Prostate gland (tissue), 2 donors: ENCODE measurements at regions not wholly inside any gene's neighbourhood (a gene's known extent, or its start where the extent isn't known, plus 50 kb on each side); places are given as distances from the start of the nearest gene placed in this dataset.

Experiments
- DNase-seq: peaks from one replicate; pipeline ENCODE4 v3.0.0-alpha.2; 2019; ENCODE audit warnings: low spot score
- H3K27ac ChIP-seq, 2 donors: fragments of 200-600 bp; sonication (generic); 2 replicates each; pipeline ENCODE4 v1.5.1; 2017 to 2019
- H3K27me3 ChIP-seq: fragments of 200-600 bp; sonication (generic); replicated peaks from 2 replicates; pipeline ENCODE4 v1.5.1; 2019; ENCODE audit not compliant: insufficient read depth
- H3K36me3 ChIP-seq, 2 donors: fragments of 200-600 bp; sonication (generic); 1 replicate in 1 of 2; 2 replicates in 1 of 2; pipeline versions ENCODE4 v1.5.1 to v1.8.1; 2017 to 2019
- H3K4me1 ChIP-seq: fragments of 200-600 bp; sonication (generic); replicated peaks from 2 replicates; pipeline ENCODE4 v1.5.1; 2019
- H3K4me3 ChIP-seq, 2 donors: fragments of 200-600 bp; sonication (generic); 2 replicates each; pipeline ENCODE4 v1.5.1; 2017 to 2019
- H3K9me3 ChIP-seq: fragments of 200-600 bp; sonication (generic); 2 replicates; pipeline ENCODE4 v1.5.1; 2017
- CTCF ChIP-seq, 4 experiments: fragments of 200-600 bp in 2 of 4; fragments of 450-650 bp in 2 of 4; sonication (generic) in 2 of 4; IDR thresholded peaks; 1 replicate in 3 of 4; 2 replicates in 1 of 4; pipeline ENCODE4 v1.5.1; 2016 to 2019; ENCODE audit warnings: antibody characterized with exemption in 4 of 4, mild to moderate bottlenecking in 2 of 4, moderate library complexity in 2 of 4
- POLR2A ChIP-seq: fragments of 450-650 bp; IDR thresholded peaks from one replicate; pipeline ENCODE4 v1.6.1; 2016; ENCODE audit warnings: antibody characterized with exemption, mild to moderate bottlenecking
- POLR2AphosphoS5 ChIP-seq: sonication (generic); formaldehyde crosslinking; IDR thresholded peaks from one replicate; pipeline ENCODE4 v1.6.1; 2017; ENCODE audit warnings: antibody characterized with exemption
- WGBS: methylation state at CpG from one replicate; pipeline ENCODE4 v1.1.5; 2018; 5-methylcytosine and 5-hydroxymethylcytosine counted together
- intact Hi-C: fragments of 100-400 bp; cut with DNase I; formaldehyde crosslinking; loops from one replicate; pipeline ENCODE4 v1.14.2; 2022

- H3K36me3 ChIP-seq, result no peaks in the 10 kb centered on the region
- TF ChIP-seq POLR2AphosphoS5, result no peak
- no peak for TF ChIP-seq CTCF (IDR thresholded peaks at IDR 0.05)
- TF ChIP-seq POLR2A, result no peak
- intact Hi-C loops, result loop anchor here (5.0 to 10.0 kb wide), 2 partner anchors 409 to 902 kb away; no protein-coding TSS in a partner anchor
- no peak overlapping the region for H3K27ac ChIP-seq
- H3K9me3 ChIP-seq, result no peaks in the 10 kb centered on the region
- no peak overlapping the region for H3K4me3 ChIP-seq
- 87% methylated on average over 7 of the region's 7 CpGs for WGBS
- H3K4me1 ChIP-seq, result no peaks in the 10 kb centered on the region
- no peak for DNase-seq
- H3K27me3 ChIP-seq, result no peaks in the 10 kb centered on the region
These were observed 336.3 kb downstream of the UQCRFS1 start for GRCh38 chr19:28876609-28877123.

GRCh38 chr19:28874742-28875141, 338.2 kb downstream of the UQCRFS1 start:
- TF ChIP-seq POLR2A (no peak), POLR2AphosphoS5 (no peak), CTCF (IDR thresholded peaks at IDR 0.05) (no peak)
- no peaks in the 10 kb centered on the region for H3K27me3 ChIP-seq
- no peak overlapping the region for H3K27ac ChIP-seq
- 72% methylated on average over 9 of the region's 9 CpGs for WGBS
- intact Hi-C loops, result loop anchor here (5.0 to 10.0 kb wide), 2 partner anchors 407 to 900 kb away; no protein-coding TSS in a partner anchor
- no peaks in the 10 kb centered on the region for H3K36me3 ChIP-seq
- H3K4me1 ChIP-seq, result no peaks in the 10 kb centered on the region
- no peak for DNase-seq
- H3K9me3 ChIP-seq, result no peaks in the 10 kb centered on the region
- no peak overlapping the region for H3K4me3 ChIP-seq

DNA sequence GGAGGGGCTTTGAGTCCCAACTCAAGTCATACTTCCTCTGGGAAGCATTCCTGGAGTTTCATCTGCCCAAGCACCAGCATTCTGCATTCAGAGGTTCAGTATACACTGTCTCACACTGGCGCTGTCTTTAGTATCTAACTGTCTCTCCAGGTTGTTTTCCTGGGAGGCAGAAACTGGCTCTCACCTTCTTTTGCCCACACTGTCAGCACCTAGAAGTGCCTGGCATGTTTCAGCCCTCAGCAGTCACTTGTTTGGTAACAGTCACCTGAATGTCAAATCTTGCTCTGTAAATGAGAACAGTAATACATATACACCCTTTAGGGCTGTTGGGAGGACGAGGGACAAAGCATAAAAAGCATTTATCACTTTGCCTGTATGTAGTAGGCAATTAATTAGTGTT, 339.6 kb downstream of the UQCRFS1 start:
- TF ChIP-seq POLR2A (no peak), CTCF (IDR thresholded peaks at IDR 0.05) (no peak), POLR2AphosphoS5 (no peak)
- 43% methylated on average over 2 of the region's 2 CpGs for WGBS
- intact Hi-C loops, result loop anchor here (10.0 kb wide), 1 partner anchor 898 kb away; no protein-coding TSS in a partner anchor
- DNase-seq, result no peak
- Histone ChIP-seq H3K27me3 (no peaks in the 10 kb centered on the region), H3K9me3 (no peaks in the 10 kb centered on the region), H3K4me3 (no peak overlapping the region), H3K27ac (no peak overlapping the region), H3K4me1 (no peaks in the 10 kb centered on the region), H3K36me3 (no peaks in the 10 kb centered on the region)

GRCh38 chr19:28871099-28871725, 341.7 kb downstream of the UQCRFS1 start:
- no peaks in the 10 kb centered on the region for H3K9me3 ChIP-seq
- no peak overlapping the region for H3K4me3 ChIP-seq
- H3K36me3 ChIP-seq, result no peaks in the 10 kb centered on the region
- H3K4me1 ChIP-seq, result no peaks in the 10 kb centered on the region
- WGBS, result 91% methylated on average over 12 of the region's 12 CpGs
- intact Hi-C loops, result loop anchor here (10.0 kb wide), 1 partner anchor 896 kb away; no protein-coding TSS in a partner anchor
- no peak overlapping the region for H3K27ac ChIP-seq
- H3K27me3 ChIP-seq, result no peaks in the 10 kb centered on the region
- no peak for DNase-seq
- no peak for TF ChIP-seq CTCF (IDR thresholded peaks at IDR 0.05)
- no peak for TF ChIP-seq POLR2AphosphoS5
- TF ChIP-seq POLR2A, result no peak

DNA sequence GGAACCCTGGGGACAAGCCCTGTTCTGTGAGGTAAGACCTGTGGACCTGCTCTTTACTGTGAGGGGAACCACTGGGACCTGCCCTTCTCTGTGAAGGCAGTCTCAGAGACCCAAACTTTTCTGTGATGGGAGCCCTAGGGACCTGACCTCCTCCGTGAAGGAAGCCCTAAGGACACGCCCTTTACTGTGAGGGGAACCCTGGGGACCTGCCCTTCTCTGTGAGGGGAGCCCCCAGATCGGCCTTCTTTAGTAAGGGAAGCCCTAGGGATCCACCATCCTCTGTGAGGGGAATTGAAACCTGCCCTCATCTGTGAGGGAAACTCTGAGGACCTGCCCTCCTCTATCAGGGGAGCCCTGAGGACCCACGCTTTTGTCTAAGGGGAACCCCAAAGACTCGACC, 343.5 kb downstream of the UQCRFS1 start:
- H3K4me1 ChIP-seq, result no peaks in the 10 kb centered on the region
- no peaks in the 10 kb centered on the region for H3K9me3 ChIP-seq
- H3K27ac ChIP-seq, result no peak overlapping the region
- intact Hi-C loops, result no loop called here
- TF ChIP-seq CTCF (IDR thresholded peaks at IDR 0.05) (no peak), POLR2A (no peak), POLR2AphosphoS5 (no peak)
- DNase-seq, result no peak
- H3K4me3 ChIP-seq, result no peak overlapping the region
- WGBS, result 86% methylated on average over 5 of the region's 5 CpGs
- H3K27me3 ChIP-seq, result no peaks in the 10 kb centered on the region
- H3K36me3 ChIP-seq, result no peaks in the 10 kb centered on the region
